IMR-90 (cell line): ENCODE measurements at regions not wholly inside any gene's neighbourhood (a gene's known extent, or its start where the extent isn't known, plus 50 kb on each side); places are given as distances from the start of the nearest gene placed in this dataset.

Experiments
- ATAC-seq: fragments of 200-7000 bp; cut with Tn5 transposase; 2 replicates; pipeline ENCODE4 v1.9.1; 2020; ENCODE audit warnings: low read depth, mild to moderate bottlenecking, moderate library complexity
- BruUV-seq: library from RNA; stranded (reverse); fragments of 400-500 nt; replicated peaks from 2 replicates; lab custom pipeline; 2021; lab: Mats Ljungman, UMichigan
- CTCF ChIA-PET: fragments of 300-600 bp; formaldehyde crosslinking; extraction: SDS; loops from one replicate; lab custom pipeline; 2021; ENCODE audit warnings: antibody characterized with exemption; lab: Yijun Ruan, JAX
- POLR2A ChIA-PET: fragments of 300-600 bp; sonication (Branson Sonifier 250); formaldehyde crosslinking; loops from one replicate; lab custom pipeline; 2022; ENCODE audit warnings: antibody characterized with exemption; ENCODE audit not compliant: unreplicated experiment; lab: Charles Lee
- DNase-seq: peaks from one replicate; pipeline ENCODE4 v3.0.0; 2013
- H2AFZ ChIP-seq: replicated peaks from 2 replicates; pipeline ENCODE3; 2013; ENCODE audit warnings: low read length, mild to moderate bottlenecking; ENCODE audit not compliant: poor library complexity
- H2AK5ac ChIP-seq: 2 replicates; pipeline ENCODE4 v1.6.1; 2013; ENCODE audit warnings: low read depth, low read length, inconsistent platforms
- H2AK9ac ChIP-seq: replicated peaks from 2 replicates; pipeline ENCODE3; 2013; ENCODE audit warnings: mild to moderate bottlenecking, low read depth, low read length, moderate library complexity; ENCODE audit not compliant: poor library complexity
- H2BK120ac ChIP-seq: 2 replicates; pipeline ENCODE4 v1.6.1; 2013; ENCODE audit warnings: low read depth, low read length, inconsistent platforms
- H2BK15ac ChIP-seq: 3 replicates; pipeline ENCODE4 v1.6.1; 2013; ENCODE audit warnings: low read depth, low read length, inconsistent platforms
- H2BK20ac ChIP-seq: 2 replicates; pipeline ENCODE4 v1.6.1; 2013; ENCODE audit warnings: low read depth, mild to moderate bottlenecking, inconsistent platforms, low read length, moderate library complexity
- H2BK5ac ChIP-seq: 2 replicates; pipeline ENCODE4 v1.6.1; 2013; ENCODE audit warnings: mild to moderate bottlenecking, low read depth, low read length, inconsistent platforms; ENCODE audit not compliant: poor library complexity, severe bottlenecking
- H3K14ac ChIP-seq: replicated peaks from 2 replicates; pipeline ENCODE4 v1.6.1; 2013; ENCODE audit warnings: low read depth, low read length, inconsistent platforms
- H3K18ac ChIP-seq: 2 replicates; pipeline ENCODE4 v1.6.1; 2013; ENCODE audit warnings: low read depth, low read length, control low read depth
- H3K23ac ChIP-seq: 2 replicates; pipeline ENCODE4 v1.6.1; 2013; ENCODE audit warnings: low read depth, low read length, inconsistent platforms
- H3K27ac ChIP-seq: 2 replicates; pipeline ENCODE4 v1.5.1; 2013; ENCODE audit warnings: mild to moderate bottlenecking, control low read depth, low read length; ENCODE audit not compliant: insufficient read depth
- H3K27me3 ChIP-seq: 2 replicates; pipeline ENCODE4 v1.6.1; 2013; ENCODE audit warnings: low read length; ENCODE audit not compliant: control insufficient read depth, insufficient read depth
- H3K36me3 ChIP-seq: 2 replicates; pipeline ENCODE4 v1.6.1; 2013; ENCODE audit warnings: low read length, mixed read lengths; ENCODE audit not compliant: control insufficient read depth, insufficient read depth
- H3K4ac ChIP-seq: 2 replicates; pipeline ENCODE4 v1.6.1; 2013; ENCODE audit warnings: low read depth, low read length, inconsistent platforms
- H3K4me1 ChIP-seq: 2 replicates; pipeline ENCODE4 v1.6.1; 2013; ENCODE audit warnings: low read length, mixed read lengths; ENCODE audit not compliant: control insufficient read depth, insufficient read depth
- H3K4me2 ChIP-seq: 2 replicates; pipeline ENCODE4 v1.6.1; 2013; ENCODE audit warnings: low read depth, mild to moderate bottlenecking, control low read depth, low read length, moderate library complexity
- H3K4me3 ChIP-seq: 2 replicates; pipeline ENCODE4 v1.5.1; 2013; ENCODE audit warnings: low read depth, mild to moderate bottlenecking, control low read depth, low read length, moderate library complexity; ENCODE audit not compliant: insufficient read depth
- H3K56ac ChIP-seq: 2 replicates; pipeline ENCODE4 v1.6.1; 2013; ENCODE audit warnings: low read length, inconsistent platforms; ENCODE audit not compliant: insufficient read depth; ENCODE audit errors: extremely low read depth
- H3K79me1 ChIP-seq, 2 experiments: 2 replicates each; pipeline ENCODE4 v1.6.1; 2013; ENCODE audit warnings: low read length in 2 of 2, inconsistent platforms in 1 of 2, low read depth in 1 of 2
- H3K9ac ChIP-seq: 2 replicates; pipeline ENCODE4 v1.6.1; 2013; ENCODE audit warnings: low read depth, low read length, control low read depth
- H3K9me1 ChIP-seq: 2 replicates; pipeline ENCODE4 v1.6.1; 2013; ENCODE audit warnings: low read length, inconsistent platforms; ENCODE audit not compliant: insufficient read depth
- H3K9me3 ChIP-seq: 2 replicates; pipeline ENCODE4 v1.6.1; 2013; ENCODE audit warnings: low read length; ENCODE audit not compliant: control insufficient read depth, insufficient read depth
- H4K20me1 ChIP-seq: 2 replicates; pipeline ENCODE4 v1.6.1; 2013; ENCODE audit warnings: low read length, inconsistent platforms; ENCODE audit not compliant: insufficient read depth
- H4K5ac ChIP-seq: 2 replicates; pipeline ENCODE4 v1.6.1; 2013; ENCODE audit warnings: mild to moderate bottlenecking, low read depth, low read length, control low read depth
- H4K8ac ChIP-seq, 2 experiments: 2 replicates each; pipeline ENCODE4 v1.6.1; 2013; ENCODE audit warnings: low read depth in 2 of 2, low read length in 2 of 2, control low read depth in 1 of 2, inconsistent platforms in 1 of 2
- H4K91ac ChIP-seq: 2 replicates; pipeline ENCODE4 v1.6.1; 2013; ENCODE audit warnings: low read depth, low read length, inconsistent platforms; ENCODE audit not compliant: insufficient read depth
- BHLHE40 ChIP-seq: fragments of 150-350 bp; IDR thresholded peaks from 2 replicates; pipeline ENCODE4 v1.6.1; 2016; ENCODE audit warnings: mild to moderate bottlenecking, low read depth, low read length
- CHD1 ChIP-seq: IDR thresholded peaks from 2 replicates; pipeline ENCODE4 v1.6.1; 2012; ENCODE audit warnings: low read depth, low read length, improper control_type of control experiment
- FOS ChIP-seq: fragments of 150-350 bp; IDR thresholded peaks from 2 replicates; pipeline ENCODE4 v1.6.1; 2016; ENCODE audit warnings: low read depth, low read length
- MAFK ChIP-seq: IDR thresholded peaks from 2 replicates; pipeline ENCODE4 v1.6.1; 2012; ENCODE audit warnings: low read depth, low read length, improper control_type of control experiment
- MAZ ChIP-seq: IDR thresholded peaks from 2 replicates; pipeline ENCODE4 v1.6.1; 2012; ENCODE audit warnings: low read depth, mild to moderate bottlenecking, low read length, improper control_type of control experiment, moderate library complexity, borderline replicate concordance
- POLR2A ChIP-seq: IDR thresholded peaks from 2 replicates; pipeline ENCODE4 v1.6.1; 2012; ENCODE audit warnings: mild to moderate bottlenecking, low read depth, low read length
- RCOR1 ChIP-seq: IDR thresholded peaks from 2 replicates; pipeline ENCODE4 v1.6.1; 2012; ENCODE audit warnings: mild to moderate bottlenecking, low read length, improper control_type of control experiment; ENCODE audit not compliant: insufficient replicate concordance
- SMC3 ChIP-seq: fragments of 150-350 bp; IDR thresholded peaks from 2 replicates; pipeline ENCODE4 v1.6.1; 2016; ENCODE audit warnings: low read depth, mild to moderate bottlenecking, antibody characterized with exemption, low read length, moderate library complexity
- WGBS, 2 experiments: methylation state at CpG; one replicate each; pipeline versions ENCODE4 v1.1.5 to v1.1.7; 2013; ENCODE audit warnings: missing lambda C conversion rate in 2 of 2; ENCODE audit not compliant: insufficient read length in 1 of 2; ENCODE audit errors: extremely low coverage in 2 of 2; 5-methylcytosine and 5-hydroxymethylcytosine counted together
- dilution Hi-C: fragments of 300-500 bp; cut with HindIII; formaldehyde crosslinking; loops from one replicate; pipeline ENCODE4 v1.14.3; 2018; ENCODE audit warnings: low sequenced_read_pairs; ENCODE audit not compliant: unreplicated experiment
- in situ Hi-C: fragments of 300-500 bp; cut with MboI; formaldehyde crosslinking; loops from 3 replicates; pipeline ENCODE4 v1.14.3; 2019; ENCODE audit warnings: low sequenced_read_pairs, inconsistent platforms, mixed read lengths
- intact Hi-C: fragments of 100-400 bp; cut with micrococcal nuclease; formaldehyde crosslinking; loops from 2 replicates; pipeline ENCODE4 v1.10.0; 2022
- TF ChIP-seq, protein P1 (sequence below): fragments of 150-350 bp; IDR thresholded peaks from 2 replicates; pipeline ENCODE4 v1.6.1; 2016; ENCODE audit warnings: low read depth, mild to moderate bottlenecking, low read length, moderate library complexity, borderline replicate concordance
- TF ChIP-seq, protein P2 (sequence below): fragments of 150-350 bp; IDR thresholded peaks from 2 replicates; pipeline ENCODE4 v1.6.1; 2017; ENCODE audit warnings: mild to moderate bottlenecking, antibody characterized with exemption, low read length, low read depth

DNA sequence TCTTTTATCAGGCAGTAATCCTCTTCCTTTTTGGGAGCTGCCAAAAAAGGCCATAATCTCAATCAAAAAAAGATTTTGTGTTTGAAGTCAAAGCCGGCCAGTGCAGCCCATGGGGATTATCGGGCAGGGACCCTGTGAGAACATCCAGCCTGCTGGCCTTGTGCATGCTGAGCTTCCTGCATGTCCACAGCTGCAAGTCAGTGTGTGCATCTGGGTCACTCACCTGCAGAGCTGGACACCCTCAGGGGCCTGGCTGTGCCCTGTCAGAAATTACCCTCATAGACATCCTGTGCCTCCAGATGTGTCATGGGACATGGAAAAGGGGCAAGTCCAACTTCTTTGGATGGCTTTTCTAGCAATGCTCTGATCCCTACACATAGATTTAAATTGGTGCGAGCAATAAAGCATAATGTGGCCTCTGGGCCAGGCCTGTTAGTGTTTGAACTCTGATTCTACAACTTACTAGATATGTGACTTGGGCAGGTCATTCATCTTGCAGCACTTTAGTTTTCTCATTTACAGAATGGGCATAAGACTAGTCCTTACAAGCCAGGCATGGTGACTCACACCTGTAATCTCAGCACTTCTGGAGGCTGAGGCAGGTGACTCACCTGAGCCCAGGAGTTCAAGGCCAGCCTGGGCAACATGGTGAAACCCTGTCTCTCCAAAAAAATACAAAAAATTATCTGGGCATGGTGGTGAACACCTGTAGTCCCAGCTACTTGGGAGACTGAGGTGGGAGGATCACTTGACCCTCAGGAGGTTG, 81.6 kb upstream of the LARGE1 start:
- Histone ChIP-seq H3K4ac (no peak overlapping the region), H4K8ac (no peak overlapping the region), H2AK9ac (no peak overlapping the region), H3K14ac (no peak overlapping the region), H3K9me1 (no peaks in the 10 kb centered on the region), H3K79me1 (no peaks in the 10 kb centered on the region), H3K4me3 (no peak overlapping the region), H4K5ac (no peak overlapping the region), H3K9me3 (peaks cover 15% of the 10 kb centered on the region), H3K27ac (no peak overlapping the region), H3K36me3 (no peaks in the 10 kb centered on the region), H3K4me1 (no peaks in the 10 kb centered on the region), H2AK5ac (no peak overlapping the region), H3K4me2 (no peak overlapping the region), H2BK5ac (no peak overlapping the region), H2BK120ac (no peak overlapping the region), H2BK15ac (no peak overlapping the region), H4K20me1 (no peaks in the 10 kb centered on the region), H3K9ac (no peak overlapping the region), H3K27me3 (no peaks in the 10 kb centered on the region), H2AFZ (no peak overlapping the region), H3K18ac (no peak overlapping the region), H2BK20ac (no peak overlapping the region), H3K23ac (no peak overlapping the region), H4K91ac (no peak overlapping the region), H3K56ac (no peak overlapping the region)
- in situ Hi-C loops (no loop called here), dilution Hi-C loops (no loop called here), intact Hi-C loops (no loop called here)
- no TSS peak for BruUV-seq
- ATAC-seq: no peak
- ChIA-PET CTCF (no interaction called here), POLR2A (no interaction called here)
- DNase-seq: no peak
- 60% methylated on average over 1 of the region's 3 CpGs; no CpG with 5 or more reads in 1 of the 2 experiments for WGBS, 2 experiments
- no peak for TF ChIP-seq FOS
- no peak for TF ChIP-seq BHLHE40
- TF ChIP-seq POLR2A: no peak
- no peak for TF ChIP-seq MAZ
- no peak for TF ChIP-seq RCOR1
- TF ChIP-seq CHD1: no peak
- TF ChIP-seq, protein P1, sequence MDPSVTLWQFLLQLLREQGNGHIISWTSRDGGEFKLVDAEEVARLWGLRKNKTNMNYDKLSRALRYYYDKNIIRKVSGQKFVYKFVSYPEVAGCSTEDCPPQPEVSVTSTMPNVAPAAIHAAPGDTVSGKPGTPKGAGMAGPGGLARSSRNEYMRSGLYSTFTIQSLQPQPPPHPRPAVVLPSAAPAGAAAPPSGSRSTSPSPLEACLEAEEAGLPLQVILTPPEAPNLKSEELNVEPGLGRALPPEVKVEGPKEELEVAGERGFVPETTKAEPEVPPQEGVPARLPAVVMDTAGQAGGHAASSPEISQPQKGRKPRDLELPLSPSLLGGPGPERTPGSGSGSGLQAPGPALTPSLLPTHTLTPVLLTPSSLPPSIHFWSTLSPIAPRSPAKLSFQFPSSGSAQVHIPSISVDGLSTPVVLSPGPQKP: no peak
- no peak for TF ChIP-seq MAFK
- no peak for TF ChIP-seq SMC3
- TF ChIP-seq, protein P2, sequence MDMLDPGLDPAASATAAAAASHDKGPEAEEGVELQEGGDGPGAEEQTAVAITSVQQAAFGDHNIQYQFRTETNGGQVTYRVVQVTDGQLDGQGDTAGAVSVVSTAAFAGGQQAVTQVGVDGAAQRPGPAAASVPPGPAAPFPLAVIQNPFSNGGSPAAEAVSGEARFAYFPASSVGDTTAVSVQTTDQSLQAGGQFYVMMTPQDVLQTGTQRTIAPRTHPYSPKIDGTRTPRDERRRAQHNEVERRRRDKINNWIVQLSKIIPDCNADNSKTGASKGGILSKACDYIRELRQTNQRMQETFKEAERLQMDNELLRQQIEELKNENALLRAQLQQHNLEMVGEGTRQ: no peak
